GM21360 (cell line): ENCODE measurements at regions not wholly inside any gene's neighbourhood (a gene's known extent, or its start where the extent isn't known, plus 50 kb on each side); places are given as distances from the start of the nearest gene placed in this dataset.

Source experiments
- ATAC-seq: cut with Tn5 transposase; IDR thresholded peaks from one replicate; pipeline ENCODE4 v1.9.1; 2021; ENCODE audit warnings: mild to moderate bottlenecking, moderate library complexity; ENCODE audit not compliant: unreplicated experiment

DNA sequence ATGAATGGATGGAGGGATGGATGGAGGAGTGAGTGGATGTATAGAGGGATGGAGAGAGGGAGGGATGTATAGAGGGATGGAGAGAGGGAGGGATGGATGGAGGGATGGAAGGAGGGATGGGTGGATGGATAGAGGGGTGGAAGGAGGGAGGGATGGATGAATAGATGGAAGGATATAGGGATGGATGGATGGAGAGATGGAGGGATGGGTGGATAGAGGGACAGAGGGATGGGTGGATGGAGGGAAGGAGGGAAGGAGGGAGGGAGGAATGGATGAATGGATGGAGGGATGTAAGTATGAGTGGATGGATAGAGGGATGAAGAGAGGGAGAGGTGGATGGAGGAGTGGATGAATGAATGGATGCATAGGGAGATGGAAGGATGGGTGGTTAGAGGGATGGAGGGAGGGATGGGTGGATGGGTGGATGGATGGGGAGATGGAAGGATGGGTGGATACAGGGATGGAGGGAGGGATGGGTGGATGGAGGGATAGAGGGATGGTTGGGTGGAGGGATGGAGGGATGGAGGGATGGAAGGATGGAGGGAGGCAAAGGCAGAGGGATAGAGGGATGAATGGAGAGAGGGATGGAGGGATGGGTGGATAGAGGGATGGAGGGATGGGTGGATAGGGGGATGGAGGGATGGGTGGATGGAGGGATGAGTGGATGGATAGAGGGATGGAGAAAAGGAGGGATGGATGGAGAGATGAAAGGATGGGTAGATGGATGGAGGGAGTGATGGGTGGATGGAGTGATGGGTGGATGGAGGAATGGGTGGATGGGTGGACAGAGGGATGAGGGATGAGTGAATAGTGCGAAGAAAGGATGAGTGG, 313.8 kb downstream of the UACA start:
- ATAC-seq: no peak

DNA sequence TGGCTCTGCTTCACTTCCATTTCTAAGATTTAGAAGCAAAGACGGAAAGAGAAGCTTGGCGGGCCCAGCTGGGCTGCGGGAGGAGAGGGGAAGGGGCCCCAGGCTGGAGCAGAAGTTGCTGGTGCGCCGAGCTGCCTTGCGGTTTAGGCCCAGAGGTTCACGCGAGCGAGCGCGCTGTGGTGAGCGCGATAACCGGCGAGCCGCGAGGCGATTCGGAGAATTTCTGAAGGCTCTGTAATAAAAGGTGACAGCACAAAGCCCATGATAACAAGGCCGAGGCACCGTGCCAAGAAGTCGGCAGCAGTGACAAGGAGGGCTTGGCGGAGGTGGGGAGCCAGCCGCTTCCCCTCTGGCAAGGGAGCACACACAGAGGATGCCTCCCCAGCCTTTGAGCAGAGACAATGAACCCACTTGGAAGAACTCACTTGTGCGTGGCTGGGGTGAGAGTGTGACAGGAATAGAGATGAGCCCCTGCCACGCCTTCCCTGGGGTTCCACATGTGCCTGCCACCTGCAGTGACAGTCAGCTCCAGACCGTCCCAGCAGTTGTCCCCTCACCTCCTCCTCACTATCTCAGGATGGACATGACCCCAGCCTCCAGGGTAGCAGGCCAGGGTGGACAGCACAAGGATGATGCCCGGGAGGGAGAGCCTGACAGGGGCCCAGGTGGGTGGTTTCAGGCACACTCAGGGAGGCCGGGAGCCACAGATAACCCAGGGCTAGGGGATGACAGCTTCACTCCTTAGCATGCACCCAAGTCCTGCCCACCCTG, 315.2 kb downstream of the UACA start:
- ATAC-seq: no peak

DNA sequence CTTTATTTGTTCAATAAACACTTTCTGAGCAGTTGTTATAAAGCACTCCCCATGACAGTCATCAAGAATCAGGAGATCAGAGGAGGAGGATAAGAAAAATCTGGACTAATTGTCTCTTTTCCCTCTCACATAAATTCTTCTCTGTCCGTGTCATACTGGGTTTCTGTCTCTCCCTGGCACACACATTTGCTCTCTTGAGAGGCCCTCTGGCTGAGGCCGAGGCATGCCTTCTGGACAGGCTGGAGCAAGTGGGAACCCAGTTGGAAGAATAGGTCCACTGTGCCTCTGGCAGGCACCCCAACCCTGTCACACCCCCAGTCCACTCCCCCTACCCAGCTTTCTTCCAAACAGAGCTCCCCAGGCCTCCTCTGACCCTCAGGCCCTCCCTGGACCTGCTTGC, 315.8 kb downstream of the UACA start:
- no peak for ATAC-seq

DNA sequence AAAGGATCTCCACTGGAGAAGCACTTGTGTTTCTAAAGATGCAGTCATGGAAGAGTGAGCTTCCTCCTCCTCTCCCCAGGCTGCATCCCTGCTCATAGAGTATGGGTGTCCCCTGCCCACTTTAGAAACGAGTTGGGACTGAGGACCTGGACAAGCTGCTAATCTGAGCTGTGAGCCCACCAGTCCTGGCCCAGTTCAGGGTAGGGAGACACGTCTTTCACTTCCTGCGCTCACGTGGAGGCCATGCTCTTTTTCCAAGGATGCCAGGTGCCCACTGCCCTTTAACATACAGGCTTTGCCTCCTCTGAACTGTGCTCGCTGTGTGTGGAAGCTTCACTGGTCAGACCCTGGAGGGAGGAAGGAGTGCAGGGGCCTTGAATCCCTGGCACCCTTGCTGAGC, 316.3 kb downstream of the UACA start:
- no peak for ATAC-seq

DNA sequence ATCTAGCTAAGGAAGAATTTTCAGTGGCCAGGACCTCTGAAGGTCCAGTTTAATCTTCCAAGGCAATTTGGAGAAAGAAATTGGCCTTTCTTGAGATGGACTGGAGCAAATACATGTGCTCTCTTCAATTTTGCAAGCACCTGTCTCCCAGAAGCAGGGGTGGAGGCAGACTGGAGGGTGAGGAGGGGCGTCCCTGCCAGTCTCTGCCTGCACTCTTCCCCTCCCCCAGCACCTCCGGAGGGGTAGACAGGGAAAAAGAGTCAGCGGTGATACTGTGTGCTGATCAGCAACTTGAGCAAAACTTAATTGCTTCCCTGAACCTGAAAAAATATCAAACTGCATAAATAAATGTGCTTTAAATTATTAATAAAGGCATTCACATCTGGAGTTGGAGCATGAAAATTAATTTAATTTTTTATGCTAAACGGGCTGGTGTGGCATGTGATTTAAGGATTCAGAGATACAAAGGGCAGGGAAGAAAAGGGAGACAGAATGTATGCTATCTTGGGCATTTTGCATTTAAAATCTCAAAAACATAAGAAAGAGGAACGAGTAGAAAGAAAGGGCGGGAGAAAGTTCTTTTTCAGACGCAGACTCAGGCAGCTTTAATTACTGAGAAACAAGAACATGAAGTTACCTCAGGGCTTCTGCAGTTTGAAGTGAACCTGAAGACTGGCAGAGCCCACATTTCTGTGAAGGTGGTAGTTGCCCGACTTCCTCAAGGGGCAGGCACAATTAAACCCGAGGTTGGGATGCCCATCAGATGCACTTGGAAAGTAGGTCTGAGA, 319.7 kb downstream of the UACA start:
- no peak for ATAC-seq

DNA sequence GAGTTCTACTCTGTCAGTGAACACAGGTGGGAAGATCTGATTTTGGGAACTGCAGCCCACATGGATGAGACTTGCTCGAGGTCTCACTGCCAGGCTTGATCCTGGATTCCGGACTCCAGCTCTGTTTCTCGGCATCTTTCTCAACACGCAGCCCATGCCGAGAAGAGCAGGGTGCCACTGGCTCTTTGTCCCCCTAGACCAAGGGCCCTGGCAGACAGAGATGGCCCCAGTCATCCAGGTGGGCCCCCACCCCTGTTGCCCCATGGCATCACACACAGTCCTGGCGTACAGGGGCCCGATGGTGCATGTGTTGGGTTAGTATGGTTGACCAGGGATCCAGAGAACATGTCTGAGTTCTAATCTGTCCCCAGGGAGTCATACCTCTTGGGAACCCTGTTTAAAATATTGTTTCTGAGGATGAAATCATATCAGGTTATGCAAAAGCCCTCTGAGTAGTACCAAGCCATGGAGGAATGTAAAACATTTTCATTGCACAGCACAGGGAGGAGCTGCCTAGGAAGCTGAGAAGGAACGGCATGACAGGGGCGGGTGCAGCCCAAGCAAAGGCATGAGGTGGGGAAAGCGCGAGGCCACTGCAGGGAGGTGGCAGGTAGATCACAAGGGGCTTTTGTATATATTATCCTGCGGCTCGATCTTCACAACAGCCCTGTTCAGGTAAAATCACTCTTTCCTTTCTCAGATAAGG, 320.6 kb downstream of the UACA start:
- ATAC-seq: no peak

DNA sequence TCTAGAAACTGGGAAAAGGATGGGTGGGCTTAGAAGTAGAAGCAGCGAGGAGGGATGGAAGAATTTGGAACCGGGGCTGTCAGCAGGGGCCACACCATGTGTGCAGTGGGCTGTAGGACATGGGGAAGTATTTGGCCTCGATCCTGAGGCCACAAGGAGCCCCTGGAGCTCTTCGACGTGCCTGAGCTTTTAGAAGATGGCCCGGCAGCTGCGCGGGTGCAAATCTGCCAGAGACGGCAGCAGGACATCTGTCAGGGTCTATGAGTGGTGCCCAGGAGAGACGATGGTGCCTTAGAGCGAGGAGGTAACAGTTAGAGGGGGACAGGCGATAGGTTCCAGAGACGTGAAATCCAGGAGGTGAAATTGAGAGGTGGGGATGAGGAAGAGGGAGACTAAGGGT, 321.1 kb downstream of the UACA start:
- no peak for ATAC-seq

DNA sequence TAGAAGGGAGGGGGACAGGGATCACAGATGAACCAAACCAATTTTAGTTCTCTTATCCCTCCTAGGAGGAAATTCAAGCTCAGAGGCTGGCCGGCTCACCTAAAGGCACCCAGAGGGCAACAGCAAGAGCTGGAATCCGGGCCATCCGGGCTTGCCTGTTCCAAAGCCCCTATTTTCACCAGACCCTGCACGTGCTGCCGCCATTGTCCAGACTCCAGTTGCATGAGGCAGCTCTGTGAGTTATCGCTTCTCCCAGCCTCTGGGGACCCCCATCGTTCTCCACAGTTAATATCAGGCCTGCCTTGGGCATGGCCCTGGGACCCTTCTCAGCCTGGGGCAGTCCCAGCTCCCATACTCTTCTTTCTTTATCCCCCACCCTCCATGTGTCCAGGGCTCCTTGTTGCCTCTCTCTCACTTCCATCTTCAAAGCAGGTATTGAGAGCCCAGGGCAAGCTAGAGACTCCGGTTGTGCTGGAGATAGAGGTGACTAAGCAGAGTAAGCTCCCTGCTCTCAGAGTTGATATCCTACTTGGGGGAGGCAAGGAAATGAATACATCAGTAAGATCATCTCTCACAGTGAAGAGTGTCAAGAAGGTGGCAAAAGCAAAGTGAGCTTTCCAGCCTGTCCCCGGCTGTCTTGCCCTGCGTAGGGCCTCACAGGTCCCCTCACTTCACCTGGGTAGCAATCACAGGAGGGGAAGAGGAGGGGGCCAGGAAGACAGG, 322.8 kb downstream of the UACA start:
- no peak for ATAC-seq

DNA sequence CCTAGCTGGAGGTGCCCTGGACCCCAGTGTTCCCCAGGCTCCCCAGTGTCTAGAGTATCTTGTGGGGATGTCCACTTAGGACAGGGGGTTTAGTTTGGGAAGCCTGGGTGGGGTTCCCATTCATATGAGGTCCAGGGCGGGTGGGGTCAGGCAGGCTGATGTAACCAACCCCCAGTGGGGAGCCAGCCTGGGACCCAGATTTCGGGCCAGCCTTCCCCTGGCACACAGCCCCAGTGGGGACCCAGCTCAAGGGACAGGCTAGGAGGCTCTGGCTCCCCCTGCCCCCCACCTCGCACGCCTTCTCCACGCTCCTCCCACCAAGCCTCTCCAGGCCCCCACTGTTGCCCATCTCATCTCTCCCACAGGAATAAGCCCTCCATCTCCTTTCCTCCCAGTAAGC, 323.5 kb downstream of the UACA start:
- ATAC-seq: no peak

DNA sequence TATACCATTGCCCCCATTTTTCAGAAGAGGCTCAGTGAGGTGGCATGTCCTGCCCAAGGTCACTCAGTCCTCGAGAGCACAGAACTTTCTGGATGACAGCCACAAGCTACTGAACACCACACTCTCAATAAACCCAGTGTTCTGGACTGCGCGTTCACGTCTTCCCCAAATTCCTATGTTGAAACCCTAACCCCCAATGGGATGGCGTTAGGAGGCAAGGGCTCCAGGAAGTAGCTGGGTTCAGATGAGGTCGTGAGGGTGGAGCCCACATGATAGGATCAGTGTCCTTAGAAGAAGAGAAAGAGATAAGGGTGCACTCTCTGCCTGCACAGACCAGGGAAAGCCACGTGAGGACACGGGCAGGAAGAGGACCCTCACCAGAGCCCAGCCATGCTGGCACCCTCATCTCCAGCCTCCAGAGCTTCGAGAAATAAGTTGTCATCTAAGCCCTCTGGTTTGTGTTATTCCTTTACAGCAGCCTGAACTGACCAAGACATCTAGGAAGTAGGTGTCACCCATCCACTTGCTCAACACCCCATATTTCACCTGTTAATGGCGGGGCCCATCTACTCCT, 324.0 kb downstream of the UACA start:
- ATAC-seq: no peak

DNA sequence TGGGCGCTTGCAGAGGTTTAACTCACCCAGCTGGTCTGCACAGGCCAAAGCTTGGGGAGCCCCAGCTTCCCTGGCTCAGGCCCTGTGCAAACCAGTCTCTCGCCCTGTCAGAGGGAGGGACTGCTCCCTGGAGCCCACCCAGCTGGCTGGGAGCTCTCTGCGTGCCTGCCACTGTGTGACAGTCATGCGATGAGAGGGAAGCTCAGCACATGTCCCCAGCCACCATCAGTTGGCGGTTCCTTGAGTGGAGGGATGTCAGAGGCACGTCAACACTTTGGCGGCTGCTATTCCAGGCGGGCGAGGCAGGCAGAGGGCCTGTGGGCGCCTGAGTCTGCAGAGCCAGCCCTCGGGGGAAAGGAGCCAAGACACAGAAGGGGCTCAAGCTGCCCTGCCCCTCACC, 324.6 kb downstream of the UACA start:
- no peak for ATAC-seq

DNA sequence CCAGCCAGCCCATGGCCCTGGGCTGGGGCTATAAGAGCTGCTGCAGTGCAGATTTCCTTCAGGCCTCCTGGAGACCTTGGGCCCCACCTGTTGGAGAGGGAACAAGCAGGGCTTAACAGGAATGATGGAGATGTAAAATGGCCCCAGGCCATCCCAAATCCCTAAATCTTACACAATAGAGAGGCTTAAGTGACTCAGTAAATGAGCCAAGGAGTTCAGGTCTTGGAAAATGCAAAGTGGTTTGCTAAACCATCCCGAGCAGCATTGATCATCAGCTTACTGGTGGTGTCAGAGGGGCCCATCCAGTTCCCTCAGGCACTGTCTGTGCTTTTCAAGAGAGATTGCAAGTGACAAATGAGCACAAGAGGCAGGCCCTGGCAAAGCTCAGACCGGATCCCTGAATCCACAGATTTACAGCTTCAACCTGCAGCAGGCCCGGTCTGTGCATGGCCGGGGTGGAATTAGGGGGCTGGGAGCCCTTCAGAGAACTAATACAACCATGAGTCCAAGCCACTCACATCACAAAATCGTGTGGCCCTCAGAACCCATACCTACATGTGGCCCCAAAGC, 325.4 kb downstream of the UACA start:
- ATAC-seq: no peak

DNA sequence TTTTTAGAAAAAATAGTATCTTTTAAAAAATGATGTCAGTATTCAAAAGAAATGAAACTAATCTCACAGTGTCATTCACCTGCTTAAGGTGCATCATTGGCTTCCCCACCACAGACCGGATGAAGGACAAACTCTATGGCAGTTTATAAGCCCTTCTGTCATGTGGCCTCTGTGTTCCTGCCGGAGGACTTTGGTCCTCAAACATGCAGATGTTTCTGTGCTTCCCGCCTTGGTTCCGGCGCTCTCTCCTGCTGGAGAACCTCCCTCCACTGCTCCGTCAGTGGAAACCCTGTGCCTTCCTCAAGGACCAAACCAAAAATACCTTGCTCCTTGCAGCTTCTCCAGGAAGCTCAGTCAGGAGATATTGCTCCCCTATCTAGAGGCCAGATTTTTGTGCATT, 326.3 kb downstream of the UACA start:
- no peak for ATAC-seq

DNA sequence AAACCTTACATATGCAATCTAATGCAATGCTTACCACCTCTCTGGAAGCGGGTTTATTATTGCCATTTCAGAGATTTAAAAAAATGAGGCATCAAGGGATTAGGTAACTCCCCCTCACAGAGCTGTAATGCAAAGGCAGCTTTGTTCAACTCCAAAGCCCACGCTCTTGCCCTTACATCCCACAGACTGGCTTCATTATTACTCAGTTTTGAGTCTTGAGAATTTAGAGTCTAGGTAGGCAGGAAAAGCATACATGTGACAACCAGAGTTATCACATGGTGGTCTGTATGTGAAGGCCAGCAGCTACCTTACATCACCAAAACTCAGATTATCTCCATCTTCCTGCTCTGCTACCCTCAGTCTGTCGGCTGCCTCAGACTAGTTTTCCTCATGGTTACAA, 326.9 kb downstream of the UACA start:
- no peak for ATAC-seq

DNA sequence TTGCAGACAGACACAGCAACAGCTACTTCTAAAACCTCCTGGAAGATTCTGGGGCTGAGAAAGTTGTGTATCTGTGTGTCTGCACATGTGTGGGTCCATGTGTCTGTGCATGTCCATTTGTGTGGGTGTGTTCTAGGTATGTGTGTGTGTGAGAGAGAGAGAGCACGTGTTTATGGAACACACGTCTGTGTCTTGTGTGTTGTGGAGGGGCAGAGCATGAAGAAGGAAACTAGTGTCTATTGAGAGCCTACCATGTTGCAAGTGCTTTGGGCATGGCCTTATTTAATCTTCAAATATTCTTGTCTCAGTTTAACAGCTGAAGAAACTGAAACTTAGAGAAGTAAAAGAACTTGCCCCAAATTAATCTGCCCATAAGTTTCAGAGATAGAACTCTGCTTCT, 327.5 kb downstream of the UACA start:
- ATAC-seq: no peak

DNA sequence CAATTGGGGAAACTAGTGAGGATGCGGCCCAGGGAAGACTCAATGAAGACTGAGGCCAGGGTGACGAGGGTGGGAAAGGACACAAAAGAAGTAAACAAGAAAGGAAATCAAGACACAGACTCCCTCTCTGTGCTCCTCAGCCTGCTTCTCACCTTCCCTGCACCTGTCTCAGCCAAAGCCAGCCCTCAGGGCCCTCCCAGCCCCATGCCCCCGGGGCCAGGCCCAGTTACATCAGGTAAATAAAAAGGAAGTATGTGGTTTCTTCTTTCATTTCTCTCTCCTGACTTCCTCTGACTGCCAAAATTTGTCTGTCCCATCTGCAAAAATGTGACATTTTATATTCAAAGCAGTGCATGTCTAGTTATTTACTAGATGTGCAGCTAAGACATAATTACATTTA, 328.0 kb downstream of the UACA start:
- ATAC-seq: no peak

DNA sequence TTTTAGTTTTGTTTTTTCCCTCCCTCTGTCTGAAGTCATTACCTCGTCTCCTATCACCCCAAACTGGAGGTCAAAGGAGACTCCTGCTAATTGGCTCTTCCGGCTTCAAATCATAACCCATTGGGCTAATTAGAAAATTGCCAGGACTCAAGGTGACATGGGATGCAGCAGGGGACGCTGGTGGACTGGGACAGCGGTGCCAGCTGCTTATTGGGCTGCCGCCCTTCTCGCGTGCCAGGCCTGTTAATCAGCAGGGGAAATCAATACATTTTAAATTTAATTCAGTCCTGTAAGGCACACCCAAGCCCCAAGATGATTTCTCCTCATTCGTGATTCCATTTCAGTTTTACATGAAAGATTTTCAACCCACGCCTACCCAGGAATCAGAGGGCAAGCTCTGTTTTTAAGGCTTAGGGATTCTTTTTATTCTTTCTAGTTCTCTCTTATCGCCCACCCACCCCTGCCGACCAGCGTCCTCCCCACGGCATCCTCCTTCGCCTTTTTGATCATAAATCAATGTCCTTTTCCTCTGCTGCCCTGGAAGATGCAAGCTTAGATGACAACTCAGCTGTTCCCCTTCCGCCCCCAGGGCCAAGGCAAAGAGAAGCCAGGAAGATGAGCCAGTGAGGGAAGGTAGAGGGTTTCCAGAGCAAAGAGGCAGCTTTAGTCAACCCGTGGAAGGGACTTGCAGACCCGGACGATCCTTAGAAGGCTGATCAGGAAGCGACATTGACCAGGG, 329.6 kb downstream of the UACA start:
- ATAC-seq: no peak

DNA sequence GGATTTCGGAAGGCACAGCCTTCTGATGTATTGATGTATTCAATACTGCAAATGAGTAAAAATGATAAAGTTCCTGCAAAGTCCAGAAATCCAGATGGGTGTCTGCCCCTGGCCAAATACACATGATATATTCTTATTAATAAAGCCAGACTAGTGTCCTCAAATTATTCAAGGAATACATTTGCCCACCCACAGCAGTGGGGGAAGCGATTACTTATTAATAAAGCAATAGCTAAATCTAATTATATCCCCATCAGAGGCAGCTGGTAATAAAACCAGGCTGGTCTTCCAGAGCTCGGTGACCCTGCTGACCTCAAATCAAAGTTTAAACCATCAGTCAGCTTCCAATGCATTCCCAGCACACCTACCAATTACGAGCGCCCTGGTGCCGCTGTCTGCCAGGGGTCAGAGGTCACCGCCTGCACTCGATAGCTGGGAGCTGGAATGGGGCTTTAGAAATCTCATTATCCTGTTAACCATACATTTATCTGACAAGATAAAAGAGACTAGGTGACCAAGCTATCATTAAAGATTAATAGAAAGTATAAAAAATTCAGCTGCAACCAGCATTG, 330.3 kb downstream of the UACA start:
- ATAC-seq: no peak

DNA sequence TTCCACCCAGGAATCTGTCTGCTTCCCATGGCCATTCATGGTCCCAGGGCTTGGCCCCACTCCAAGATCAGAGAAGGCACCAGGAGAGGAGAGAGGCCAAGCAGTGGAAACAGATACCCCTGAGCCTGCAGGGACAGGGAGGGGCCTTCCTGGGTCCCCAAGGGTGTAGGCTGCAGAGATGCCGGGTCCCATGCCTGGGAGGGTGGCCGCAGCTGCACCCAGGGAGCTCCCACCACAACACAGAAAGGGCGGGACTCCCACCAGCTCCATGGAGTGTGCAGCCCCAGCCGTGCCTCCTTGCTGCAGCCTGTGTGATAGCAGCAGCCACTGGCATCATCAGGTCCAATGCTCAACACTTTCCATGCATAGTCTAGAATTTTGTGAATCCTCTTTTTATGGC, 331.5 kb downstream of the UACA start:
- ATAC-seq: no peak
